ENCODE measurements at regions not wholly inside any gene's neighbourhood (a gene's known extent, or its start where the extent isn't known, plus 50 kb on each side); places are given as distances from the start of the nearest gene placed in this dataset.
A peak's percentile ranks its signal among the peaks of the same experiment; 100 is the strongest.

GRCh38 chr18:22355598-22355997 is 62.1 kb downstream of the CTAGE1 start:
- H3K9me3 ChIP-seq = no peaks in the 10 kb centered on the region
- no peaks in the 10 kb centered on the region for H3K36me3 ChIP-seq
- no peak overlapping the region for H3K27ac ChIP-seq
- TF ChIP-seq POLR2A (IDR thresholded peaks at IDR 0.05) = no peak
- TF ChIP-seq CTCF (IDR thresholded peaks at IDR 0.05) = no peak
- no peak for TF ChIP-seq POLR2AphosphoS5 (IDR thresholded peaks at IDR 0.05)
- intact Hi-C loops (cut with DNase I) = no loop called here
- no peaks in the 10 kb centered on the region for H3K4me1 ChIP-seq (replicated peaks)
- H3K4me3 ChIP-seq = no peak overlapping the region
- no peak for DNase-seq (ENCODE audit: low spot score)
- WGBS = 73% methylated on average over 6 of the region's 6 CpGs
- H3K27me3 ChIP-seq (replicated peaks; ENCODE audit: insufficient read depth) = no peaks in the 10 kb centered on the region

DNA sequence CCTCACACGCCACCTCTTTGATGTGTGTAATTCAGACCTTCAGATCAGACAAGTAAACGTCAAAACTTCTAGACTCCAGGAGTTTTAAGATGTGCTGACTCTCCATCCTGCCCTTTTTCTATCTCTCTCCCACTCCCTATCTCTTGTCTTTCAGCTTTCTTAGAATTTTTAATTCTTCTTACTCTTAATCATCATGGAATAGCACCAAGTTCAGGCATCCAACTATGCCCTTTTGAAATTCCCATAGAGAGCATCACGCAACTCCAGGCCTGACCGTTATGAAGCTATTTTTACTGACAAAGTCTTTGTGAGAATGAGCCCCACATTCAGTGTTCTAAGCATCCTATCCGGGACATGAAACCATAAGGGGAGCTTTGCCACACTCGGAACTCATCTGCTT is 62.6 kb downstream of the CTAGE1 start:
- TF ChIP-seq POLR2A (IDR thresholded peaks at IDR 0.05) = no peak
- TF ChIP-seq CTCF (IDR thresholded peaks at IDR 0.05) = no peak
- no peak for TF ChIP-seq POLR2AphosphoS5 (IDR thresholded peaks at IDR 0.05)
- WGBS = 89% methylated on average over 6 of the region's 6 CpGs
- no peak overlapping the region for H3K4me3 ChIP-seq
- no peak for DNase-seq (ENCODE audit: low spot score)
- no peaks in the 10 kb centered on the region for H3K4me1 ChIP-seq (replicated peaks)
- H3K36me3 ChIP-seq = no peaks in the 10 kb centered on the region
- H3K9me3 ChIP-seq = no peaks in the 10 kb centered on the region
- intact Hi-C loops (cut with DNase I) = no loop called here
- no peak overlapping the region for H3K27ac ChIP-seq
- no peaks in the 10 kb centered on the region for H3K27me3 ChIP-seq (replicated peaks; ENCODE audit: insufficient read depth)

- H3K36me3 ChIP-seq = no peaks in the 10 kb centered on the region
- H3K9me3 ChIP-seq = no peaks in the 10 kb centered on the region
- no peaks in the 10 kb centered on the region for H3K4me1 ChIP-seq (replicated peaks)
- DNase-seq (ENCODE audit: low spot score) = no peak
- TF ChIP-seq POLR2AphosphoS5 (IDR thresholded peaks at IDR 0.05) = no peak
- no peak for TF ChIP-seq CTCF (IDR thresholded peaks at IDR 0.05)
- TF ChIP-seq POLR2A (IDR thresholded peaks at IDR 0.05) = no peak
- H3K4me3 ChIP-seq = no peak overlapping the region
- WGBS = 35% methylated on average over 8 of the region's 8 CpGs
- no peak overlapping the region for H3K27ac ChIP-seq
- intact Hi-C loops (cut with DNase I) = loop anchor here (2.0 kb wide), 2 partner anchors 179 to 207 kb away; no protein-coding TSS in a partner anchor
- H3K27me3 ChIP-seq (replicated peaks; ENCODE audit: insufficient read depth) = no peaks in the 10 kb centered on the region
These were observed 67.7 kb downstream of the CTAGE1 start for GRCh38 chr18:22349966-22350365.

DNA sequence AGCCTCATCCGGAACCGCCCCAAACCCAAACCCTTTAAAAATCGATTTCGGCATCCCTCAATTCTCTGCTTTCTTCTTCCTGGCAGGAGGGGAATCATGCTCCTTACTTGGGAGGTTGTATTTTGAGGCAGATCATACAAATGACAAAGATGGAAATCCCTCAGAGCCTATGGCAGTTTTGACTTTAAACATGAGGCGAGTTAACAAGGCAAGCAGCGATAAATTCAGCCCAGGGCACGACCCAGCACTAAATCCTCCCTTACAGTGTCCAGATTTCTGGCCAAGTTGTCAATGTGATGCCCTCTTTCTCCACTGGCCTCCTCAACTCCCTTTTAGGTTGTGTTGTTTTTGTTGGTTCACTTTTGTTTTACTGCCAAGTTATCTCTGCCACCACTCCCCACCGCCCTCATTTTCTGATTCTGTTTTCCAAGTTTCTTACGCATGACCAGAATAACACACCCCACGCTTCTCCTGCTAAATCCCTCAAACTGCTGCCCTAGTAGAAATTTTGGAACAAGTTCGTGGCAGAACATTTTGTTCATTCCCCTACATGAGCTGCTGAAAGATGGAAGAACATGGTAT is 68.3 kb downstream of the CTAGE1 start:
- H3K4me1 ChIP-seq (replicated peaks) = no peaks in the 10 kb centered on the region
- peak overlapping the region in 1 of 2 donors; percentile 67 for H3K27ac ChIP-seq
- no peaks in the 10 kb centered on the region for H3K36me3 ChIP-seq
- intact Hi-C loops (cut with DNase I) = loop anchor here (2.0 kb wide), 2 partner anchors 179 to 207 kb away; no protein-coding TSS in a partner anchor
- TF ChIP-seq POLR2A (IDR thresholded peaks at IDR 0.05) (no peak), CTCF (IDR thresholded peaks at IDR 0.05) (no peak), POLR2AphosphoS5 (IDR thresholded peaks at IDR 0.05) (no peak)
- peak overlapping the region in 1 of 2 donors; percentile 35 for H3K4me3 ChIP-seq
- H3K9me3 ChIP-seq = no peaks in the 10 kb centered on the region
- H3K27me3 ChIP-seq (replicated peaks; ENCODE audit: insufficient read depth) = no peaks in the 10 kb centered on the region
- no peak for DNase-seq (ENCODE audit: low spot score)
- WGBS = 24% methylated on average over 11 of the region's 11 CpGs

All from prostate gland (tissue), 2 donors.